AG09319 (cell line): ENCODE measurements at regions not wholly inside any gene's neighbourhood (a gene's known extent, or its start where the extent isn't known, plus 50 kb on each side); places are given as distances from the start of the nearest gene placed in this dataset.
A peak's percentile ranks its signal among the peaks of the same experiment; 100 is the strongest.

Experiments used
- DNase-seq: peaks from one replicate; pipeline ENCODE4 v3.0.0-alpha.2; 2010; ENCODE audit warnings: low read depth; ENCODE audit errors: extremely low read depth
- CTCF ChIP-seq: IDR thresholded peaks from 2 replicates; pipeline ENCODE4 v1.5.1; 2011; ENCODE audit warnings: low read depth, mild to moderate bottlenecking, inconsistent platforms, low read length, moderate library complexity

DNA sequence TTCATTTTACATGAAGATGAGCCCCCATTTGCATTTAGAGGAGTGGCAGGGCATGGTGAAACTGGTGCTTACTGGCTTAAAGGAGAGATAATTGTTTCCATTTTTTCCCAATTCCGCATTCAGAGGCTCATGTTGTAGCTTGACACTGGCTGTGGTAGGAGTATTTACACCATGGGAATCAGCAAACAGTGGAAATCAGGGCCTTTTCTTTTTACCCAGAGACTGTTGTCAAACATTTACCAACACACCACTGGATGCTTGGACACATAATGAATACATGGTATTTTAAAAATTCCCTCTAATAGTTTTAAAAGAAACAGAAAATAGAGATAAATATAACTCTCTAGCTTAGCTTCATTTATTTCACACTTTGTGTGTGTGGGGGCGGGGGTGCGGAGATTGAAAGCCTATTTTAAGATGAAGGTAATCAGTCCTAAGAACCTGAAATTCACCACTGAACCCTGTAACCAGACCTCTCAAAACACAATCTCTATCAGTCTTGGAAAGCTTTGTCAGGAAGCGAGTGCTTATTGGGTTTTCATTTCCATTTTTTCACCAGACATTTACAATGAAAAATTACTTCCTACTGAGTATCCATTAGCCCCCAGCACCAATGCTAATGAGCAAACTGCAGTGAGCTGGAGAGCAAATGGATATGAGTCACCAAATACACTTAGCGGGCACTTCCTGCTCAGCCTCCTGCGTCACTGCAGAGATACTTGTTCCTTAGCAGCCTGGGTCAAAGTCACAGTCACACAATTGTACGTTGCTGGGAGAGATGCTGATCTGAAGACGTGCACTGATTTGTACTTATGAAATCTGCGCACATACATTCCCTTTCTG, 532.0 kb downstream of the BCKDHB start:
- peak; percentile 34 for DNase-seq
- no peak for TF ChIP-seq CTCF

GRCh38 chr6:80637312-80637711, 530.8 kb downstream of the BCKDHB start:
- TF ChIP-seq CTCF, result no peak
- no peak for DNase-seq

DNA sequence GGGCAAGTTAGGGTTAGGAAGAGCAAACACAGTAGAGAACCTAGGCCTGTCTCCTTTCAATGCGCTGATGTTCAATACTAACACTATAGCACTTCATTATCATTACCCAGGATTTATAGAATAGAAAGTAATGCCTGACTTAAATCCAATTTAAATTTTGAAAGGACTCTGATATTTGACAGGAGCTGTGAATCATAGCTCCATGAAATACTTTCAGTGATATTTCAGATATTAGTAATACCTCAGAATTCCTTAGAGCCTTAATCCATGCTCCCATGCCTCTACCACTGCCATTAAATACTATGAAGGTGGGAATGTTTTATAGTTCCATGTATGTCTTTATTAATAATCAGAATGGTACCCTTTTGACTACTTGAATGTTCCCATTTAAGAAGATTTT, 530.2 kb downstream of the BCKDHB start:
- no peak for DNase-seq
- no peak for TF ChIP-seq CTCF

GRCh38 chr6:80633412-80633811, 526.9 kb downstream of the BCKDHB start:
- no peak for TF ChIP-seq CTCF
- DNase-seq, result no peak

DNA sequence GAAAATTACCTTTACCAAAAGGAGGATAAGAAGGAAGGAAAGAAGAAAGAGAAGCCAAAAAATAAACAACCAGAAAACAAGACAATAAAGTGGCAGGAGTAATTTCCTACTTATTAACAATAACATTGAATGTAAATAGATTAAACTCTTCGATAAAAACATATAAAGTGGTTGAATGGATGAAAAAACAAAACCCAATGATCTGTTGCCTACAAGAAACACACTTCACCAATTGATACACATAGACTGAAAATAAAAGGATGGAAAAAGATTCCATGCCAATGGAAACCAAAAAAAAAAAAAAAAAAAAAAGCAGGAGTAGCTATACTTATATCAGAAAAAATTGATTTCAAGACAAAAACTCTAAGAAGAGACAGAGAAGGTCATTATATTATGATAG, 518.9 kb downstream of the BCKDHB start:
- no peak for DNase-seq
- TF ChIP-seq CTCF, result no peak

GRCh38 chr6:80623066-80623815, 516.8 kb downstream of the BCKDHB start:
- DNase-seq, result no peak

More at GRCh38 chr6:80623066-80623815, 516.8 kb downstream of the BCKDHB start:
- no peak for TF ChIP-seq CTCF
